HG03558 (cell line): ENCODE measurements at regions not wholly inside any gene's neighbourhood (a gene's known extent, or its start where the extent isn't known, plus 50 kb on each side); places are given as distances from the start of the nearest gene placed in this dataset.
"Not testable (repeated sequence)": the region's sequence is repeated elsewhere in the genome, so short reads cannot be mapped to it uniquely, and the experiment has no call there.

Experiments used
- ATAC-seq: cut with Tn5 transposase; IDR thresholded peaks from one replicate; pipeline ENCODE4 v1.9.1; 2021; ENCODE audit warnings: moderate number of reproducible peaks; ENCODE audit not compliant: unreplicated experiment; ENCODE audit errors: extremely low read depth

DNA sequence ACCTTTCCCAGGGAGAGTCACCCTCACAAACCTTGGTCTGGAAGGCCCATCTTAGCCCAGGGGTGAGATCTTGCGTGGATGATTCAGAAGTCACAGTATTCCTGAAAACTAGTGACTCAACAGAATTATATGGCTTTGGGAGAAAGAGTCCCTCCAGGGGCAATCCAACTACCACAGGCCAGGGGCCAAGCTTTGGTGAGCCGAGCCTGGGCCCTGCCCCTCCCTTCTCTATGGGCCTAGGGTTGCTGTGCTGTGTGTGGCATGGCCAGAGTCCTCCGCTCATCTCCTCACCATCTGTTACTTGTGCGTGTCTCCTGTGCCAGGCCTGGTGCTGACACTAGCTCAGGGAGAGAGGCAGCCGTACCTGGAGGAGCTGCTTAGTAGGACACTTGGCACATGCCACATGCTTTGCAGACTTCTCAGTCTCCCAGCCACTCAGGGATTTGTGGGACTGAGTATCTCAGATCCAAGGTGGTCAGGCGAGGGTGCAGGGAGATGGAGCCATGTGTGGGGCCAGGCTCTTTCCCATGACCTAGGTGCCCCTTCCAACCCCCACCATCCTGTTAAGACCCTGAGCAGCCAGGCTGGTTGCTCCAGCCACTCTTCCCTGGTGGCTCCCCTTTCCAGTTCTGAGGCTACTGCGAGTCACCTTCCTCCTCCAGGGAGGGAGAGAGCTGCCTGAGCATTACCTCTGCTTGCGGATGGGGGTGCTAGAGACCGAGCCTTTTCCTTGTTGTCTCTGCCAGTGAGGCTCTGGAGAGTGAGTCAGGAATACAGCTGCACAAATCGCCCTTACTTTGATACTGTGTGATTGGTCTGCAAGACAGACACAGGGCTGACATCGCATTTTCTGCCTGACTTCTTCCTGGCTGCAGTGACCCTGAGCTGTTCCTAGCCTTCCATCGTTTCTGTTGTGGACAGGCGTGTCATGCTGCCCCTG, 94.1 kb downstream of the SLC25A47 start:
- ATAC-seq, result no peak

DNA sequence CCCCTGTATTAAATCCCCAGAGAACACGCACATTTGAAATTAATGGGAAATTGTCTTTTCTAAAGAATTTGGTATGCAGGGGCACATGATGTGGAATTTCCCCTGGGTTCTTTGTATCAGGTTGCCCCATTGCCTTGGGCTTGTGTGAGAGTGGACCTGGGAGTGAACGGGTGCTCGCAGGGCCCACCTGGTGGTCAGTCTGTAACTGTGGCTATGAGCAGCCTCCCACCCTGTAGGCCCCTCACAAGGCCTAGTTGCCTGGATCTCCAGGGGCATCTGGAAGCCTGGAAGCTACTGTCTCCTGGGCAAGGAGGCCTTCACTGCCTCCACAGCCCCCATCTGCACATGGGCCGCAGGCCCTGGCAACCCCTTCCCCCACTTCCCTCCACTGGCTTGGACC, 96.7 kb downstream of the SLC25A47 start:
- ATAC-seq, result no peak

DNA sequence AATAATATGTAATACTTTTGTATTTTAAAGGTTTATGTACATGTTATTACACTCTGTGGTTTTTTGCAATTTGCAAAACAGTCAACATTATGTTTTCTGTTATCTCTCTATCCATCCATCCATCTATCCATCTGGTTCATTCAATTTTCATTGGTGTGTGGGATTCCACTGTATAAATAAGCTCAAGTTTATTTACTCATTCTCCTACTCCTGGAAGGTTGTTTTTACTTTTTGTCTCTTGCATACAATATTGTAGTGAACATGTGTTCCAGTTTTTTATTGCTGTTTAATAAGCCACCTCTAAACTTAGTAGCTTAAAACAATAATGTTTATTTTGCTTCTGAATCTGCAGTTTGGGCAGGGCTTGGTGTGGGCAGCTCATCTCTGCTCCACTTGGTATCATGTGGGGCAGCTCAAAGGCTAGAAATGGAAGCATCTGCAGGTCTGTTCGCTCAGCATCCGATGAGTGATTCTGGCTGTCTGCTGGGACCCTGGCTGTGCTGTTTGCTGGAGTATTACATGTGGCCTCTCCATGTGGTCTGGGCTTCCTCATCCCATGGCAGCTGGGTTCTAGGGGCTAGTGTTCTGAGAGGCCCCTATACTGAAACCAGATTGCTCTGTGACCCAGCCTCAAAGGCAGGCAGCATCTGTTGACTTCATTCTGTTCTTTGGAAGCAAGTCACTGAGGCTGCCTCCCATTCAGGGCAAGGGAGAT, 98.8 kb downstream of the SLC25A47 start:
- ATAC-seq, result no peak

GRCh38 chr14:100422556-100423316, 99.6 kb downstream of the SLC25A47 start:
- no peak for ATAC-seq

GRCh38 chr14:100423317-100424010, 100.3 kb downstream of the SLC25A47 start:
- ATAC-seq, result no peak

DNA sequence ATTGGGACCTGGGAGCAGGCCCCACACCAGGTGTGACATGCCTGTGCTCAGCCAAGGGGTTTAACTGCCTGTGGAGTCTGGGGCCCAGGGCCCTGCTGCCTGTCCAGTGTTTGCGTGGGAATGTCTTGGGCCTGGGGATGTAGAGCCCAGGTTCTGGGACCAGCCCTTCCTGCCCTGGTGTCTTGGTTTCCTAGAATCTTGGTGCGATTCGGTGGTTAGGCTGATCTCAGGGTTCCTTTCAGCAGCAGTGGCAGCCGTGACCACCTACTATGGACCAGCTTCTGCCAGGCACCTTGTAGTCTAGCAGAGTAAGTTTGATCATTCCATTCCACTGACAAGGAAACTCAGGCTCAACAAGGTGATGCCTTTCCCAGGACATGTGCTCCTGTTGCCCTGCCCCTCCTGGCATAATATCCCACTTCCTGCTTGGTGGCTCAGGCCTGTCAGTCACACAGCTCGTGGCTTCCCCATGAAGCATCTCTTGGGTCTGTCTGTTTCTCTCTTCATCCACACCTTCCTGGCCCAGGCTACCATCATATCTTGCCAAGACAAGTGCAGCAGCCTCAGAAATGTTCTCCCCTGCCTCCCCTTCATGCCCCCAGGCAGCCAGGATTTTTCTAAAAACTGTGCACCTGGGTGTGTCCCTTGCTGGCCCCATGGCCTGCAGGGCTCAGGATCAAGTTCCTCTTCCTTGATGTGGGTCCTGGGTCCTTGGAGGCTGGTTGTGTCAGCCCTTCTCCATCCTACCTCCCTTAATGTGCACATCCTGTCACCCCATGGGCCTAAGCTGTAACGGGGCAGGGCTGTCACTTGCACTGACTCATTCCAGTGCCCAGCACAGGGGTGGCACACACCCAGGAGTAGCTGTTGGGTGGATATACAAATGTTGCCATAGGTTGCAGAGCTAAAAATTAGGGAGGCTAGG, 101.6 kb downstream of the SLC25A47 start:
- no peak for ATAC-seq

- ATAC-seq, result no peak
These were observed 102.3 kb downstream of the SLC25A47 start for GRCh38 chr14:100425429-100425827.

DNA sequence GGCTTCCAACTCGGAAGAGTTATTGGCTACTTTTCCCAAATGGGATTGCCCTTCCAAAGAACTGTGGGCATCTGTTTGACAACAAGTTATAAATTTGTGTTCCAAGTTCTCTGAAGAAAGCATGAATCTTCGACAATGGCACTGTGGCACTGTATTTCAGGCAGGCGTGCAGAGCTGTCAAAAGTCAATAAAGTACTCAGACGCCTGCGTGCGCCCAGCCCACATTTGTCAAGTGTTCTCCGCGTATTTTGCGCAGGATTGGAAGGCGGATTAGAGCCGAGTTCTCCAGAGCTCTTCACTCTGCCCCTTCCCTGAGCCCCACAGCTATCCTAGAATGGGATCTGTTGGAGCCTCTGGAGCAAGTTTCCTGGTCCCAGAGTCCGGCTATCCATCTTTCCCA, 103.2 kb downstream of the SLC25A47 start:
- ATAC-seq, result no peak

DNA sequence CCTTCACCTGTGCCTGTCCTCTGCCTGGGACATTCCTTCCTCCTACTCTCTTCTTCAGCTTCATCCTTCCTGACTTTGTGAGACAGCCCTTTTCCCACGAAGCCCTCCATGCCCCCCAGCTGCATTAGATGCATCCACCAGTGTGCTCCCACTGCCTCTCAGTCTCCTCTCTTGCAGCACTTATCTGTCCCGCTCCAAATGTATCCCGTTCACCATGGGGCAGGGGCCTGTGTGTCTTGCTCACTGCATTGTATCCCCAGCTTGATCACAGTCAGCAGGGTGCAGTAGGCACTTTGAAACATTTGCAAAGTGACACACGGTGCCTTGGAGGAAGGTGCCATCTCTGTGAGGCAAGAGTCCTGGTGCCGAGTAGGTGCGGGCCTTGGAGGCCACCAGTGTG, 104.0 kb downstream of the SLC25A47 start:
- ATAC-seq, result no peak

- ATAC-seq, result no peak
These were observed 105.6 kb downstream of the SLC25A47 start for GRCh38 chr14:100428727-100429126.

DNA sequence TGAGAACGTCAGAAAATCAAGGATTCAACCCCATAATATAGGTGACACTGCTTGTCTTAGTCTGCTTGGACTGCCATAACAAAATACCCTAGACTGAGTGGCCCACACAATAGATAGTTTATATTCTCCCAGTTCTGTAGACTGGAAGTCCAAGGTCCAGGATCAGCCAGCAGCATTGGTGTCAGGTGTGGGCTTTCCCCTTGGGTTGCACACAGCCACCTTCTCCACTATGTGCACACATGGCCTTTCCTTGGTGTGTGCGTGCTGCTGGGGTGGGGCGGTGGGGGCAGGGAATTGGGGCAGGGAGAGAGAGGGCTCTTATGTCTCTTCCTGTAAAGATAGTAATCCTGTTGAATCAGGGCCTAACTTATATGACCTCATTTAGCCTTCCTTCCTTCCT, 106.4 kb downstream of the SLC25A47 start:
- no peak for ATAC-seq

DNA sequence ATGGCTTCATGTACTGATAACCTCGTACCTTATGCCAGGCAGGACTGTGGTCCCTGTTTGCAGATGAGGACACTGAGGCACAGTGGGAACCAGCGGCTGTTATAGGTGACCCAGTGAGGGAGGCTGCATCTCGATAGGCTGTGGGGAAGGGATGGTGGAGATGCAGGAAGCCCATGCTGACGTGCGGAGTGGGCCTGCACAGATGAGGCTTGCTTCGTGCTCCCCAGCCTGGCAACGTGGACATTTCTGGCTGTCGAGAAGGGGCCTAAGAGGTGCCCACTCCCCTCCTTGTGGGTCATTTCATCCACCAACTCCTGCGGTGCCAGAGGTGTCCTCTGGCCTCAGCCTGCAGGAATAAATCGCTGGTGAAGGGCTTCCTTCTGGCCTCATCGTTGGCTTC, 107.4 kb downstream of the SLC25A47 start:
- ATAC-seq, result no peak

DNA sequence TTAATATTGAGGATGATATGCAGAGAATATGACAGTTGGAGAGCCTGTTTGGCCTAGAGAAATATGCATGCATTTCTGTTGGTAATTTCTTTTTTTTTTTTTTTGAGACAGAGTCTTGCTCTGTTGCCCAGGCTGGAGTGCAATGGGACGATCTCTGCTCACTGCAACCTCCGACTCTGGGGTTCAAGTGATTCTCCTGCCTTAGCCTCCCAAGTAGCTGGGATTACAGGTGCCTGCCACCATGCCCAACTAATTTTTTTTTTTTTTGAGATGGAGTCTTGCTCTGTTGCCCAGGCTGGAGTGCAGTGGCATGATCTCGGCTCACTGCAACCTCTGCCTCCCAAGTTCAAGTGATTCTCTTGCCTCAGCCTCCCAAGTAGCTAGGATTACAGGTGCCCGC, 108.3 kb downstream of the SLC25A47 start:
- not testable (repeated sequence) for ATAC-seq

DNA sequence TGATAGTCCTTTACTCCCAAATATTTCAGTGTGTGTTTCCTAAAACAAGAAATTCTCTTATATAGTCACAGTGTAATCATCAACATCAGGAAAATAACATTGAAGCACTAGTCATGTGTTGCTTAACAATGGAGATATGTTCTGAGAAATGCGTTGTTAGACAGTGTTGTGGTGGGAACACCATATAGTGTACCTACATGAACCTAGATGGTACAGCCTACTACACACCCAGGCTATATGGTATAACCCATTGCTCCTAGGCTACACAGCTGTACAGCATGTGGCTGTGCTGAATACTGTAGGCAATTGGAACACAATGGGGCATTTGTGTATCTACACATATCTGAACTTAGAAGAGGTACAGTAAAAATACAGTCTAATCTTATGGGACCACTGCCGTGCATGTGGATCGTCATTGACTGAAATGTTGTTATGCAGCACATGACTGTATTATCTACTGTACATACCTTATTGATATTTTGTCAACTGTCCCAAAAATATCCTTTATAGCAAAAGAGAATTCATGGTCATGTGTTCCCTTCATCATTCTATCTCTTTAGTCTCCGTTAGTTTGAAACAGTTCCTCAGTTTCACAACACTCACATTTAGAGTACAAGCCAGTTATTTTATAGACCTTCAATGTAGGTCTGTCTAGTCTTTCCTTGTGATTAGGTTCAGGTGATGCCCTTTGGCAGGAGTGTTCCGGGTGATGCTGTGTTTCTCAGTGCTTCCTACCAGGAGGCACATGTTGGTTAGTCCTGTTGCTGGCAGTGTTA, 109.7 kb downstream of the SLC25A47 start:
- ATAC-seq, result no peak

GRCh38 chr14:100433428-100433814, 110.3 kb downstream of the SLC25A47 start:
- no peak for ATAC-seq

- no peak for ATAC-seq
These were observed 111.0 kb downstream of the SLC25A47 start for GRCh38 chr14:100434033-100434601.

DNA sequence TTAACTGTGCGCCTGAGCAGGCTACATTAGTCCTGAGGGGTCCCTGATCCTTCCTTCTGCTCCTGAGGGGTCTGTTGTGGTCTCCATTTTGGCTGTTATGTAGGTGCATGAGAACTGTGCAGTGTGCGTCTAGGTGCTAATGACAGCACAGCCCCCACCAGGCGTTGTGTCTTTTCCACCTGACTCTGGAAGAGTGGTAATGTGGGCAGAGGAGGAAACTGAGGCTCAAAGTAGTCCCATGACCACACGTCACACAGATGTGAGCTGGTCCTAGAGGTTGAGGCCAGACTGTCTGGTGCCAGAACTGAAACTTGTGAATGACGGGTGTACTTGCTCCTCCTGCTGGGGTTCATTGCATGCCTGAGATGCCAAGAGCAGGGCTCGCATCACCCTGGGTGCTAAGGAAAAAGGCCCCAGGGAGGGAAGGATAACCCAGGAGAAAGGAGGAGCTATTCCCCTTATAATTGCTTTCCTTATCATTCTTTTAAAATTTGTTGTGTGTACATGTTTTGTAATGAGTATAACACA, 111.8 kb downstream of the SLC25A47 start:
- no peak for ATAC-seq

DNA sequence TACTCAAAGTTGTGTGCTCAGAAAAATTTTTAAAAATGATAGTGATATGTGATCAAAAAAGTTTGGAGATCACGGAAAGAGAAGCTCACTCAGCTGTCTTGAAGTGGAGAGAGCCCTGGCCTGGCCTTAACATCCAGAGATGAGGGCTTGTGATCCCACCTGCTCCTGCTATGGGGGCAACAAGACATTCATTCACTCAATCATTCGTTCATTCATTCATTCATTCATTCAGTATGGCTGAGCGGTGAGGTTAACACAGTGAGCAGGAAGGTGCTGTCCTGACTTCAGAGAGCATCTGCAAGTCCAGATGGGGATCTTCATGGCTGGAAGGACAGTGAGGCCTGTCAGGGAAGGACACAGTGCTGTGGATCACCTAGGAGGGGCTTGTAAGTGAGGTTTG, 112.3 kb downstream of the SLC25A47 start:
- no peak for ATAC-seq
